Activated CD8-positive, alpha-beta T cell treated with anti-CD3 and anti-CD28 coated beads for 36 hours (primary cell): ENCODE measurements at regions not wholly inside any gene's neighbourhood (a gene's known extent, or its start where the extent isn't known, plus 50 kb on each side); places are given as distances from the start of the nearest gene placed in this dataset.

Source experiments
- ATAC-seq: fragments of 200-7000 bp; cut with Tn5 transposase; one replicate; pipeline ENCODE4 v1.10.0; 2021; ENCODE audit warnings: mild to moderate bottlenecking, moderate library complexity
- CTCF ChIA-PET: fragments of 350-600 bp; sonication (Branson Sonifier 250); formaldehyde crosslinking; loops from one replicate; lab custom pipeline; 2021; ENCODE audit warnings: antibody characterized with exemption; lab: Charles Lee
- POLR2A ChIA-PET: fragments of 350-600 bp; sonication (Branson Sonifier 250); formaldehyde crosslinking; loops from one replicate; lab custom pipeline; 2021; ENCODE audit warnings: antibody characterized with exemption; lab: Charles Lee
- DNase-seq: peaks from one replicate; pipeline ENCODE4 v3.0.0-alpha.2; 2020
- H3K27ac Mint-ChIP-seq: one replicate; pipeline ENCODE4 v1.8.0; 2021; ENCODE audit warnings: mild to moderate bottlenecking, mixed read lengths
- H3K27me3 Mint-ChIP-seq: one replicate; pipeline ENCODE4 v1.8.0; 2021; ENCODE audit warnings: mixed read lengths
- H3K36me3 Mint-ChIP-seq: one replicate; pipeline ENCODE4 v1.8.0; 2021; ENCODE audit warnings: low read depth, mixed read lengths
- H3K4me1 Mint-ChIP-seq: one replicate; pipeline ENCODE4 v1.8.0; 2021; ENCODE audit warnings: low read depth, mixed read lengths
- H3K4me3 Mint-ChIP-seq: one replicate; pipeline ENCODE4 v1.8.0; 2021; ENCODE audit warnings: mild to moderate bottlenecking, moderate library complexity, mixed read lengths
- H3K9me3 Mint-ChIP-seq: one replicate; pipeline ENCODE4 v1.8.0; 2021; ENCODE audit warnings: mixed read lengths
- CTCF ChIP-seq: fragments of 200-600 bp; IDR thresholded peaks from one replicate; pipeline ENCODE4 v1.8.0; 2022; ENCODE audit warnings: antibody characterized with exemption, mild to moderate bottlenecking
- intact Hi-C: fragments of 100-400 bp; cut with micrococcal nuclease; formaldehyde crosslinking; loops from one replicate; pipeline ENCODE4 v1.10.0; 2022

GRCh38 chr6:40849546-40849945 lies 189.5 kb downstream of the UNC5CL start:
- intact Hi-C loops: no loop called here

GRCh38 chr6:40848868-40849514 lies 190.0 kb downstream of the UNC5CL start:
- ATAC-seq: no peak
- ChIA-PET CTCF (no interaction called here), POLR2A (no interaction called here)
- Mint-ChIP-seq H3K4me1 (peaks cover 5% of the 10 kb centered on the region), H3K9me3 (no peaks in the 10 kb centered on the region), H3K4me3 (no peak overlapping the region), H3K36me3 (no peaks in the 10 kb centered on the region), H3K27me3 (peaks cover 10% of the 10 kb centered on the region), H3K27ac (no peak overlapping the region)
- intact Hi-C loops: no loop called here
- TF ChIP-seq CTCF: no peak
- DNase-seq: no peak

More at GRCh38 chr6:40849546-40849945, 189.5 kb downstream of the UNC5CL start:
- Mint-ChIP-seq H3K4me1 (peaks cover 5% of the 10 kb centered on the region), H3K27me3 (peaks cover 6% of the 10 kb centered on the region), H3K36me3 (no peaks in the 10 kb centered on the region), H3K9me3 (no peaks in the 10 kb centered on the region), H3K4me3 (no peak overlapping the region), H3K27ac (no peak overlapping the region)
- CTCF ChIA-PET: no interaction called here
- no peak for DNase-seq
- no peak for TF ChIP-seq CTCF
- POLR2A ChIA-PET: no interaction called here
- ATAC-seq: no peak

GRCh38 chr6:40848038-40848437 lies 191.0 kb downstream of the UNC5CL start:
- ChIA-PET CTCF (no interaction called here), POLR2A (no interaction called here)
- intact Hi-C loops: no loop called here

GRCh38 chr6:40845553-40845952 lies 193.5 kb downstream of the UNC5CL start:
- no peaks in the 10 kb centered on the region for H3K36me3 Mint-ChIP-seq
- ChIA-PET POLR2A (no interaction called here), CTCF (interaction anchor here (0.9 to 1.4 kb wide), 6 partner anchors 10 to 513 kb away, joined by 3 to 6 read pairs (median 3); no protein-coding TSS in a partner anchor)
- TF ChIP-seq CTCF: peak; percentile 56
- no peaks in the 10 kb centered on the region for H3K9me3 Mint-ChIP-seq
- no peak for ATAC-seq
- peaks cover 21% of the 10 kb centered on the region for H3K27me3 Mint-ChIP-seq
- no peaks in the 10 kb centered on the region for H3K4me1 Mint-ChIP-seq
- no peak overlapping the region for H3K27ac Mint-ChIP-seq
- peak; percentile 51 for DNase-seq
- H3K4me3 Mint-ChIP-seq: no peak overlapping the region
- intact Hi-C loops: no loop called here

More at GRCh38 chr6:40848038-40848437, 191.0 kb downstream of the UNC5CL start:
- TF ChIP-seq CTCF: no peak
- Mint-ChIP-seq H3K4me3 (no peak overlapping the region), H3K27ac (no peak overlapping the region), H3K4me1 (peaks cover 5% of the 10 kb centered on the region), H3K36me3 (no peaks in the 10 kb centered on the region), H3K9me3 (no peaks in the 10 kb centered on the region), H3K27me3 (peaks cover 10% of the 10 kb centered on the region)
- DNase-seq (no peak), ATAC-seq (no peak)

GRCh38 chr6:40844246-40844645 lies 194.8 kb downstream of the UNC5CL start:
- no peak overlapping the region for H3K4me3 Mint-ChIP-seq
- no peak overlapping the region for H3K27ac Mint-ChIP-seq
- intact Hi-C loops: no loop called here
- no peaks in the 10 kb centered on the region for H3K36me3 Mint-ChIP-seq
- H3K9me3 Mint-ChIP-seq: no peaks in the 10 kb centered on the region
- ATAC-seq (no peak), DNase-seq (no peak)
- H3K4me1 Mint-ChIP-seq: no peaks in the 10 kb centered on the region
- TF ChIP-seq CTCF: no peak
- ChIA-PET POLR2A (no interaction called here), CTCF (interaction anchor here (1.1 kb wide), 1 partner anchor 13 kb away, joined by 3 read pairs; no protein-coding TSS in a partner anchor)
- peaks cover 22% of the 10 kb centered on the region for H3K27me3 Mint-ChIP-seq
